Sigmoid colon (tissue), 4 donors: ENCODE measurements at regions not wholly inside any gene's neighbourhood (a gene's known extent, or its start where the extent isn't known, plus 50 kb on each side); places are given as distances from the start of the nearest gene placed in this dataset.

Experiments used
- EP300 ChIP-seq, 4 donors: sonication (generic); formaldehyde crosslinking; IDR thresholded peaks; one replicate each; pipeline ENCODE4 v1.6.1; 2017; ENCODE audit warnings: antibody characterized with exemption in 4 of 4
- POLR2A ChIP-seq, 2 donors: fragments of 450-650 bp; IDR thresholded peaks; one replicate each; pipeline ENCODE4 v1.6.1; 2016; ENCODE audit warnings: antibody characterized with exemption in 2 of 2, mild to moderate bottlenecking in 2 of 2, moderate library complexity in 2 of 2
- POLR2AphosphoS5 ChIP-seq, 4 donors: sonication (generic); formaldehyde crosslinking; IDR thresholded peaks; one replicate each; pipeline ENCODE4 v1.6.1; 2017; ENCODE audit warnings: antibody characterized with exemption in 4 of 4
- TF ChIP-seq, protein P1 (sequence below), 4 experiments: fragments of 450-650 bp in 3 of 4; fragments of 200-600 bp in 1 of 4; IDR thresholded peaks; one replicate each; pipeline ENCODE4 v1.5.1; 2016 to 2019; ENCODE audit warnings: antibody characterized with exemption in 4 of 4, mild to moderate bottlenecking in 3 of 4, moderate library complexity in 2 of 4

- TF ChIP-seq POLR2A (IDR thresholded peaks at IDR 0.05), result no peak
- TF ChIP-seq, protein P1, sequence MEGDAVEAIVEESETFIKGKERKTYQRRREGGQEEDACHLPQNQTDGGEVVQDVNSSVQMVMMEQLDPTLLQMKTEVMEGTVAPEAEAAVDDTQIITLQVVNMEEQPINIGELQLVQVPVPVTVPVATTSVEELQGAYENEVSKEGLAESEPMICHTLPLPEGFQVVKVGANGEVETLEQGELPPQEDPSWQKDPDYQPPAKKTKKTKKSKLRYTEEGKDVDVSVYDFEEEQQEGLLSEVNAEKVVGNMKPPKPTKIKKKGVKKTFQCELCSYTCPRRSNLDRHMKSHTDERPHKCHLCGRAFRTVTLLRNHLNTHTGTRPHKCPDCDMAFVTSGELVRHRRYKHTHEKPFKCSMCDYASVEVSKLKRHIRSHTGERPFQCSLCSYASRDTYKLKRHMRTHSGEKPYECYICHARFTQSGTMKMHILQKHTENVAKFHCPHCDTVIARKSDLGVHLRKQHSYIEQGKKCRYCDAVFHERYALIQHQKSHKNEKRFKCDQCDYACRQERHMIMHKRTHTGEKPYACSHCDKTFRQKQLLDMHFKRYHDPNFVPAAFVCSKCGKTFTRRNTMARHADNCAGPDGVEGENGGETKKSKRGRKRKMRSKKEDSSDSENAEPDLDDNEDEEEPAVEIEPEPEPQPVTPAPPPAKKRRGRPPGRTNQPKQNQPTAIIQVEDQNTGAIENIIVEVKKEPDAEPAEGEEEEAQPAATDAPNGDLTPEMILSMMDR (IDR thresholded peaks at IDR 0.05), result no peak
- TF ChIP-seq POLR2AphosphoS5 (IDR thresholded peaks at IDR 0.05), result no peak
- no peak for TF ChIP-seq EP300 (IDR thresholded peaks at IDR 0.05)
These were observed 90.2 kb upstream of the SULF2 start for GRCh38 chr20:47875297-47876025.
